Large intestine (tissue), 3 donors: ENCODE measurements at regions not wholly inside any gene's neighbourhood (a gene's known extent, or its start where the extent isn't known, plus 50 kb on each side); places are given as distances from the start of the nearest gene placed in this dataset.
"Not testable (repeated sequence)": the region's sequence is repeated elsewhere in the genome, so short reads cannot be mapped to it uniquely, and the experiment has no call there.

Experiments
- DNase-seq, 2 donors: peaks; one replicate each; pipeline versions ENCODE4 v3.0.0 to v3.0.0-alpha.2; 2013
- H3K27ac ChIP-seq: one replicate; pipeline ENCODE4 v1.5.1; 2013; ENCODE audit warnings: low read length
- H3K27me3 ChIP-seq: 2 replicates; pipeline ENCODE4 v1.6.1; 2013; ENCODE audit warnings: low read length; ENCODE audit not compliant: control insufficient read depth, insufficient read depth
- H3K36me3 ChIP-seq: 2 replicates; pipeline ENCODE4 v1.6.1; 2013; ENCODE audit warnings: low read length; ENCODE audit not compliant: control insufficient read depth, insufficient read depth
- H3K4me1 ChIP-seq: one replicate; pipeline ENCODE4 v1.6.1; 2013; ENCODE audit warnings: low read length; ENCODE audit not compliant: control insufficient read depth, insufficient read depth
- H3K4me3 ChIP-seq: one replicate; pipeline ENCODE4 v1.5.1; 2013; ENCODE audit warnings: low read length
- H3K9me3 ChIP-seq: one replicate; pipeline ENCODE4 v1.6.1; 2013; ENCODE audit warnings: mild to moderate bottlenecking, low read depth, low read length, moderate library complexity; ENCODE audit not compliant: control insufficient read depth
- WGBS: methylation state at CpG from one replicate; pipeline ENCODE4 v1.1.5; 2013; ENCODE audit warnings: low lambda C conversion rate; ENCODE audit not compliant: insufficient coverage; 5-methylcytosine and 5-hydroxymethylcytosine counted together

DNA sequence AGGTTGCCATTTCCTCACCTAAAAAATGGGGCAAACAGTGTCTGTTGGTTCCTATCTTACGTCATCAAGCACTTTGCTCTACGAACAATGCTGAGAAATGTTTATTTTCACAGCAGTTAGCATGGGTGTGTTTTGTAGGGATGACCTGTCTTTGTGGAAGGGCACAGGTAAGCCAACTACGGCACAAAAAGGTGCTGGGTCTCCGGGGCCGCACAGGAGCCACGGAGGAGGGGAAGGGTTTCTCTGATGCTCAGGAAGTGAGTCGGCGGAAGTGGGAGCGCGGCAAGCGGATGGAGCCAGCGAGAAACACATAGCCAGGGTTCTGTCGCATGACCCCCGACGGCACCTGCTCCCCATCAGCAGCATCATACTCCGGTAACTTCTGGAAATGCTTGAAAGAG, 65.6 kb upstream of the TCL1B start:
- no peak overlapping the region for H3K4me3 ChIP-seq
- H3K27ac ChIP-seq, result no peak overlapping the region
- DNase-seq, result no peak
- H3K4me1 ChIP-seq, result no peaks in the 10 kb centered on the region
- H3K36me3 ChIP-seq, result no peaks in the 10 kb centered on the region
- H3K27me3 ChIP-seq, result no peaks in the 10 kb centered on the region
- H3K9me3 ChIP-seq, result no peaks in the 10 kb centered on the region
- no CpG with 5 or more reads among the region's 16 CpGs for WGBS

DNA sequence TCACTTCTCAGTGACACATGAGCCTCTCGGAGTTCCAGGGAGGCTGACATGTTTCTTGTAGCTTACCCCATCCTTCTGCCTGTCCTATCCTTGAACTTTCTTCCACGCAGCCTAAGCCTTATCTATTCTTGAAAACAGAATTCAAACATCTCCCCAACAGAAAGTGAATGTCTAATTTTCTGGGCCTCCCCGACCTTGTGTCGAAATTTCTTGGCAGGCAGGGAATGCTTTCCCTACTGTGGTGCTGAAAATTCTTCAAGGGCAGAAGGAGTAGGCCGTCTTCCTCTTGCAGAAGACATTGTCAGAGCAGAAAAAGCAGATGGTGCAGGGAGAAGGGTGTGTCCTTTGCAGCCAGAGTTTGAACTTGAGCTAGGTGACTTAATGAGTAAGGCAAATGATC, 63.0 kb upstream of the TCL1B start:
- WGBS, result 69% methylated on average over 2 of the region's 5 CpGs
- Histone ChIP-seq H3K27me3 (no peaks in the 10 kb centered on the region), H3K4me1 (no peaks in the 10 kb centered on the region), H3K9me3 (no peaks in the 10 kb centered on the region), H3K27ac (no peak overlapping the region), H3K4me3 (no peak overlapping the region), H3K36me3 (no peaks in the 10 kb centered on the region)
- DNase-seq, result no peak

DNA sequence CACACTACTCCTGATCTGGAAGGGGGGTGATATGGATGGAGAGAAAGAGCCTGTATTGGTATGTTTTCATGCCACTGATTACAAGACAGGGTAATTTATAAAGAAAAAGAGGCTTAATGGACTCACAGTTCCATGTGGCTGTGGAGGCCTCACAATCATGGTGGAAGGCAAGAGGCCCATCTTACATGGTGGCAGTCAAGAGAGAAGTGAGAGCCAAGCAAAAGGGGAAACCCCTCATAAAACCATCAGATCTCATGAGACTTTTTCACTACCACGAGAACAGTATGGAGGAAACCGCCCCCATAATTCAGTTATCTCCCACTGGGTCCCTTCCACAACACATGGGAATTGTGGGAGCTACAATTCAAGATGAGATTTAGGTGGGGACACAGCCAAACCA, 60.5 kb upstream of the TCL1B start:
- H3K9me3 ChIP-seq, H3K27me3 ChIP-seq, H3K36me3 ChIP-seq, H3K27ac ChIP-seq, DNase-seq, H3K4me1 ChIP-seq, H3K4me3 ChIP-seq: not testable (repeated sequence)
- no CpG with 5 or more reads among the region's 2 CpGs for WGBS

DNA sequence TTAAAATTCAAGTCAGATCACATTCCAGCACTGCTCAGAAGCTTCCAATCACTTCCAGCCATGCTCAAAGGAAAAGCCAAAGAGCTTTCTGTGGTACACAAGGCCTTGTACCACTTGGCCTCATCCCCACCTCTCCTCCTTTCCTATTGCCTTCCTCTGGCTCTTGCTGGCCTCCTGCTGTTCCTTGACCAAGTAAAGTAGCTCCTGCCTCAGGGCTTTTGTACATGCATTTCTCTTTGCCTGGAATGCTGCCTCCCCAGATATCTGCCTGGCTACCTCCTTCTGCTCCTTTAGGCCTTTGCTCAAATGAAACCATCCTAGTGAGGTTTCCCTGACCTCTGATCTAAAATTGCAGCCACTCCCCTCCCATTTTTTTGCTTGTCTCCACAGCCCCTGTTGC, 51.2 kb upstream of the TCL1B start:
- H3K36me3 ChIP-seq, result no peaks in the 10 kb centered on the region
- no peaks in the 10 kb centered on the region for H3K4me1 ChIP-seq
- H3K4me3 ChIP-seq, result no peak overlapping the region
- H3K27ac ChIP-seq, result no peak overlapping the region
- H3K27me3 ChIP-seq, result no peaks in the 10 kb centered on the region
- no peaks in the 10 kb centered on the region for H3K9me3 ChIP-seq
- DNase-seq, result no peak
